ENCODE measurements at regions not wholly inside any gene's neighbourhood (a gene's known extent, or its start where the extent isn't known, plus 50 kb on each side); places are given as distances from the start of the nearest gene placed in this dataset.
"Not testable (repeated sequence)": the region's sequence is repeated elsewhere in the genome, so short reads cannot be mapped to it uniquely, and the experiment has no call there.

DNA sequence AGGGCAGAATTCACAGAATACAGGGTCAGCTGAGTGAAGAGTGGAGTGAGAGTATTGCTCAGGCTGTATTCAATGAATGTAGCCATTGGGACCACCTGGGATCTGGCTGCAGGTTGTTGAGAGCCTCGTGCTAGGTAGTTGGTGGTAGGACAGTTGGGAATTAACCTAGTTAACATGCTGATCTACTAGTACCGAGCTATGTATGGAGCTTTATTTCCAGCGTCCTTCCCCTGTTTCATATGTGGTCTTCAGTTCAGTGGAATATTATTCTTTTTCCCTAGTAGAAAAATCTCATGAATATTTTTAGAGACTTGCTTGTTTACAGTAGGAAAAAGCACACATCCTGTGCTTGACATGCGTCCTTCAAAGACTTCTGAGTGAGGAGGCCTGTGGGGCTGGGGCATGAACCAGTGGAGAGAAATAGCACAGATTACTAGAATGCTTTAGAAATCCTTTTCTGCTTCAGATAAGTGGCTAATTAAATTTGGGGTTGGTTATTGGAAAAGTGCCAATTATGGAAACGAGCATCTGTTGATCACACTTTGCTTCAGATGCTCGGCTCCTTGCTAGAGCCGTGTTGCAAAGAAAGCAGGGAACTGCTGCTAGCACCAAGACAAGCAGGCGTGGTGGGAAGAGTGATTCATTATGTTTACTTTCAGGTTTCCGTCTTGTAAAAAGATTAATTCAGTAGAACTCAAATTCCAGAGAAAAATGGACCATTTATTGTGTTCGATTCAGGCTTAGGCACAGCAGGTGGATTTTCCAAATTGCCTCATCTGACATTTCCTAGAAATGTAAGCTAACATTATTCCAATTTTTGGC lies 53.6 kb downstream of the ARF6 start:
- intact Hi-C loops (cut with DNase I): no loop called here
- peak in 4 of 10 donors; percentile 15 to 91 (median 22) for DNase-seq

DNA sequence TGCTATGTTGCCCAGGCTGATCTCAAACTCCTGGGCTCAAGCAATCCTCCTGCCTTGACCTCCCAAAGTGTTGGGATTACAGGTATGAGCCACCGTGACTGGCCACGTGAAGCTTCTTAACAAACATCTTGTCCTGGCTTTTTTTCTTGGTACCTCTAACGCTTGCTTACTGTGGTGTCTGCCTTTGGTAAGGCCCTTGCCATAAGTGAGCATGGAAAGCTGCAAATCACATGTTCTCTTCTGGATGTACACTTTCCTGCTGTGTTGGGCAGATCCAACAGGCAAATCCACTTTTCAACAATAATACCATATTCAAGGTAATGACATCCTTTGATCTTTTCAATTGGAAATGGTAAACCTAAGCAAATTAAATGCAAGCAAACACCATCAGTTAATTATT lies 54.6 kb downstream of the ARF6 start:
- intact Hi-C loops (cut with DNase I): no loop called here
- no peak for DNase-seq

DNA sequence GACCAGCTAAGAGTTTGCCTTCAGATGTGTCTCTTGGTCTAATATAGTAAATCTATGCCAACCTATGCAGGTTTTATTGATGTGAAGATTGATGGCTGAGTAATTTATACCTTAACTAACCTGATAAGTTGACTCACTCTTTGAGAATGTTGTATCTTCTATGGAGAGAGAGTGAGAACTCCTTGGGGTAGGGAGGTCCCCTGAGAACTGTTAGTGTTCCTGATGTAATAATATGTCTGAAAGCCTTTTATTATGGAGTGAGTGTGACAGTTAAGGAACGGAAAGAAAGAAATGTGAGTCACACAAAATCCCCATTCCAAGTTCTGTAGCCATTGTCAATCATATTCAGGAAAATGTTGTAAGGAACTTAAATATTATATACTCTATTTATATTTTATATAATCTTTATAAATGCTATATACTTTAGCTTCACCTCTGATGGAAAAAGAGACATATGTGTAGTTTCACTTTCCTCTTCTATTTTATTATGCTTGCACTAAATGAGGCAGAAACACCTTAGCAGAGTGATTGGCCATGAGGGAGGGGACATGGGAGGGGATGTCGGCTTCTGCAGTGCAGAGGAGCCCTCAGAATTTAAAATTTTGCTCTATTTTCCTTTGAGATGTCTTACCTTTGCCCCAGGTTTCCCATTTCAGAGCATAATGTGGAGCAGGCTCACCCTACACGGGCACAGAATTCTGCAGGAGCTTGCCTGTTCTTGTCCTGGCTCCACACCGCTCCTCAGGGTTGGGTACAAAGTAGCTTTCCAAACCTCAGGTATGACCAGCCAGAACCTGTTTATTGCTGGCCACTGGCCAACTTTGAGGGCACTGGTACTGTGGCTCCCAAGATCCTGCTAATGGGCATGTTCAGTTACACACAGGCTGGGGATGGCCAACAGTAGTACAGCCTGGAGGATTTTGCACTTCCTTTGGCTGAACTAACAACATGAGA lies 57.7 kb downstream of the ARF6 start:
- no peak for DNase-seq
- intact Hi-C loops (cut with DNase I): no loop called here

DNA sequence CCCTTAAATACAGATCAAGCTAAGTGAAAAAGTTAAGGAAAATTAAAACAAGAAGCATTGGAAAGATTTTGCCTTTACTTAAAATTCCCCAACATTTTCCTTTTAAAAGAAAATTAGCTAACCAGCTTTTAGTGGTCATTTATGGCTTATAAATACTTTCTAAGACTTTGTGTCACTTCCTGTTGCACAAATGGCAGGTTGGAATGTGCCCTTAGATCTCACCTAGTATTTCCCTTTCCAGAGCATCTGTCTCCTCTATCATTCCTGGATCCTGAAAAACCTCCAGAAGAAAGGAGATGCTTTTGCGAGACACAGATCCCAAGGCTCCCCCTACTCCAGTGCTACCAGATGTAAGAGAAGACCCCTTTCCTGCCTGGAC lies 58.3 kb downstream of the ARF6 start:
- no peak for DNase-seq
- intact Hi-C loops (cut with DNase I): no loop called here

DNA sequence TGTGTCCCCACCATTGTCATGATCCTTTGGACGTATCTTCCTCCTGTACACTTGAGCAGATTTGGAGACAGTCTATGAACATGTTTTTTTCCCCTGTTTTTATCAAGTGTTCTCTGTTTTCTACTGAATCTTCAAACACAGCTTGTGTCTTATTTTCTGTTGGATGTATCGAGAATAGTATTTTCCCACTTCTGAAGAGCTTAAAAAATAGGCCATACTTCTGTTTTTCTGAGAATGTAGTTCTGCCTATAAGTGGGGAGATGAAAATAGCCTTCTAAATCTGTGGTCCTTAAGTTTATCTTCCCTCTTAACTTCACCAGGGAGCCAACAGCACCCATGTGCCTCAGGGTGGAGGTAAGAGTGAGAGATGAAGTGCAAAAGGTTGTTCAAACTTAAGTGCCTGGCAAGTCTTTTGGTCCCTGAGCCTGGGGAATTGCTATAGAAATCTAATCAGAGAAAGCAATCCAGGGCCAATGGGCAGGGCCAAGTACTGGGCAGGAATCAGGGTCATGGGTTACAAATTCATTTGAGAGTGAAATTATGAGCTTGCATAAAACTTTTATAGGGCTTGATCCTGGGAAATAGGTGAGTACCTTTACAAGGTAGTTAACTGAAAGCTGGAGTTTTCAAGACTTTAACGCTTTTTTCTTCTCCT lies 58.9 kb downstream of the ARF6 start:
- no peak for DNase-seq
- intact Hi-C loops (cut with DNase I): no loop called here

DNA sequence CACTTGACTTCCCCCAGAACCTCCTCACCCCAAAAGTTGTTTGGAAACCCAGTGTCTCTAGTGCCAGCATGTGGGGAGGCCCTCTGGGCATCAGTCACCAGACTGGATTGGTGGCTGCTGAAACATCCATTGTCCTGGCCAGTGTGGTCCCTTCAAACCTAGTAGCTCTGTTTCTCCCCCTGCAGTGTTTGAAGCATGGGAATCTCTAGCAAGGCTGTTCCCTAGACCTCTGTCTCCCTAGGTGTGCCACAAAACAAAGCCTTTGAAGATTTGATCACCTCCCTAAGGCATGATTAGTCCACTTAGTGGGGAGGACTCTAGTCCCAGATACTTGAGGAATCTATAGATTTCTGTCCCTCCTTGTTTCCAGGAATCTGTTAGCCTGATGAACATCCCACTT lies 60.3 kb downstream of the ARF6 start:
- intact Hi-C loops (cut with DNase I): no loop called here
- DNase-seq: no peak

DNA sequence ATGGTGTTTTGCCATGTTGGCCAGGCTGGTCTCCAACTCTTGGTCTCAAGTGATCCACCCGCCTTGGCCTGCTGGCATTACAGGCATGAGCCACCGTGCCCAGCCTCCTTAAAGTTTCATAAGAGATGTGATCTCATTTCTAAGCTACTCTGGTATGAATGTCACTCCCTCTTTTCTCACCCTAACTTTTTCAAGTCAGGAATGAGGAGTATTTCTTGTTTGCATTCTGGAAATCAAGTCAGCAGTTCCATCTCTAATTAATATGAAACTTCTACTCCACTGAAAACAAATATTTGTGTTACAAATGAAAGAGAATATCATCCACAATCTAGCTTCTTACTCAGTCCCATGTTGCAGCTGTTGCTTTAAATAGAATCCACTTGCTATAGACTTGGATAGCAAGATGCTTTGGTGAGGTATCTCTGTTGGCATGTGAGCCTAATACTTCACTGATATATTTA lies 61.3 kb downstream of the ARF6 start:
- intact Hi-C loops (cut with DNase I): no loop called here
- DNase-seq: no peak

DNA sequence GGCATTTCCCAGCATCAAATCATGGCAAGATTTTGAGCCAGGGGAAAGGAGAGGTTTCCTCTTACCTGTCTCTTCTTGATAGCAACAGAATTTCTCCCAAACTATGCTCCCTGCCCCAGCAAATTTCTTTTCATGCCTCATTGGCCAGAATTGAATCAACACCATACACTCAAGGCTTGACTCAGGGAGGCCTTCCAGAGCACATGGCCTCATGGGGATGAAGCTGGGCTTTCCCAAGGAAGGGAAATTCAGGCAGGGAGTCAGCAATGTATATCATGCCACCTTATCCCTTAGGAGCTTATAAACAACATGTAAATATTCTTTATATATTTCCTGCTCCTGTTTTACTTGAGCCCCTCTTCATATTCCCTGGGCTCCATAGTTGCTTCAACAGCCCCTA lies 62.1 kb downstream of the ARF6 start:
- no peak for DNase-seq
- intact Hi-C loops (cut with DNase I): no loop called here

DNA sequence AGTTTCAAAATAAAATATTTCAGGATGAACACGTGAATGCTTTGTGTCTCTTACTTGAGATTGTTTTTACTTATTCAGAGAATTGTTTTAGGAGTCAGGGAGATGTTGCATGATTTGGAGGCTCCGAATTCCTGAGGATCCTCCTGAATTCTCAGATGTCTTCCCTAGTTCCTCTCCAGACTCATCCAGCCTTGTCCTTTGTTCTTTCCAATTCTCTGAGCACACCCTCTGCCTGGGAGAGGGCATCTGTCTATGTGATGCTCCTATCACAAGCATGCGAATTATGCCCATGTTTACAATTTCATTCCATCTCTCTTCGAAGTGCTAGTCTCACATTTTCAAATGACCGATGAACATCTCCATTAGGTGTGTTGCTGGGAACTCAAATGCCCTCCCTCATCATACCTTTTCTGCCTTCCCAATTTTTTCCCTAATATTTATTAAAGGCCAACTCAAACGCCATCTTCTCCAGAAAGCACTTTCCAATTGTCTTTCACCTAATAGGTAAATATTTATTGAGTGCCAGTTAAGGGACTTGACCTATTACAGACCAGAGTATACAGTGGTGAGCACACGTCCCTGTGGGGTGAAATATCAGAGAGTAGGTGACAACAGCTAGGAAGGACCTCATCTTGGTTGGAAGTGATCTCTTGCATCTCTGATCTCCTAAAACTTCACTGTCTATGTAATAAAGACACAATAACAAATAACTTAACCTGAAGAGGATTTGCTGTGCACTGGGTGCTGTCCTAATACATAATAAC lies 64.4 kb downstream of the ARF6 start:
- intact Hi-C loops (cut with DNase I): no loop called here
- no peak for DNase-seq

DNA sequence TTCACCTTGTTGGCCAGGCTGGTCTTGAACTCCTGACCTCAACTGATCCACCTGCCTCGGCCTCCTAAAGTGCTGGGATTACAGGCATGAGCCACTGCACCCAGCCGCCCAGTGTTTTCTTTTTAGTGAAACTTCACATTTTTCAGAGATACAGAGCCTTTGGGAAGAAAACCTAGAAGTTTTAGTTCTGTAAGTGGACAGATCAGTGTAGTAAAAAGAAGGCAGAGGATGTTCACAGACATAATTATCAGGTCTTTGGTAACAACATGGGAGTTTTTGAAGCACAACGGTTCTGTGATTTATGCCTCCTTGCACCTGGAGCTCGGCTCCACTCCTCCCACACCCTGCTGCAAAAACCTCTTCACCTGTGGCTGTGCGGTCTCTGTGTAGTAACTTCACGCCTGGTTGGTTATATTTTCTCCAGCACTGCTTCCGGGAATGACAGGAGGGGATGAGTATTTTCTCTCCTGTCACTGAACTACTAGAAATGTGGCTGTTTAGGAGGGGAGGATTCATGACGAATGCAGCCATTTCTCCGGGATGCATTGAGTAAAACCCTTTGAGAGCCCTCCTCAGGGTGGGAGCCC lies 67.0 kb downstream of the ARF6 start:
- DNase-seq: no peak
- intact Hi-C loops (cut with DNase I): loop anchor here (10.0 kb wide), 1 partner anchor 125 kb away; no protein-coding TSS in a partner anchor

DNA sequence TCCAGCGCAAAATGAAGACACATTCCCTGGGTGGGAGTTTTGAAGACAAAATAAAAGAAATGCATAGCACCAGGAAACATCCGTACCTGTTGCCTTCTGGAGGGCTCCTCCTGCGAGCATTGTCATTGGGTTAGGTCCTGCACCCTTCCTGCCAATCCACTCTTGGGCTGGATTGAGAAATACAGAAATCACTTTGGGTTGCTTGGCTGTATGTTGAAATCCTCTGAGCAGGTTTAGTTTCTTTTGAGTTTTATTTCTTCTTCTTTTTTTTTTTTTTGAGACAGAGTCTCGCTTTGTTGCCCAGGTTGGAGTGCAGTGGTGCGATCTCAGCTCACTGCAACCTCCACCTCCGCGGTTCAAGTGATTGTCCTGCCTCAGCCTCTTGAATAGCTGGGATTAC lies 67.6 kb downstream of the ARF6 start:
- DNase-seq: no peak
- intact Hi-C loops (cut with DNase I): loop anchor here (10.0 kb wide), 1 partner anchor 124 kb away; no protein-coding TSS in a partner anchor

DNA sequence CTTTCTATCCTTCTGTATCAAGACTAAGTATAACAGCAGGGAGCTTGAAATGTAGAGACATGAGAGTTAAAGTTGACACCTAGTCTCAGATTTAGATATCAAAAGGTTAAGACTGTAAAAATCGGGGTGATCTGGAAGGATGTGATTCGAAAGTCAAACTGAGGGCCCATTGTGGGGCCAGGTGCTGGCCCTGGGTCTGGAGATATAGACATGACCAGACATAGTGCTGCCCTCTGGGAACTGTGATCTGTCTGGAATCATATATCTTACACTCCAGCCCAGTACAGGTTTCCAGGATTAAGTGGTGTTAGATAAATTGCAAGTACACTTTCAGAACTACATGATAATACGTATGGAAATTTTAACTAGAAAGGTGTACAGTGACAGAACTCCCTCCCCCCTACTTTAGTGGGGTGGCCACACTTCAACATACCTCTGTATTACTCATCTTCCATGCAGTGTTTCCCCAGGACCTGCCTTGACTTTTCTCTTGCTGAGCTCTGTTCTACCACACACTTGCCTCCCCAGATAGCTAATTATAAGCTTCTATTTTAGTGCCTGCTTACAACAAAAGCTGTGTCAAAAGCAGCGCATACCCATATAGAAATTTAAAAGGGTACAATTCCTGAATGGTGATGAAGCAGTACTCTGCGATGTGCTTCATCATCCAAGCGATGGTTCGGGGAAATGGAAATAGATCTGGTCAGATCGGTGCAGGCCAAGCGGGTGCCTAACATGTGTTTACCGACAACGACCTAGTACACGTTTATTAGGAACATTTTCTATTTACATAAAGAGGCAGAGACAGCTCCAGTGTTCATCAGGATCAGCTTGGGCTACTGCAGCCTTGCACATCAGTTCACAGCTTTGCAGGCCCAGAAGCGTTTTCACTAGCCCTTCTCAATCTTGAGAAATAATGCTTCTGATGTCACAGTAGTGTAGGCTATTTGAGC lies 68.7 kb downstream of the ARF6 start:
- DNase-seq: no peak
- intact Hi-C loops (cut with DNase I): loop anchor here (10.0 kb wide), 1 partner anchor 123 kb away; no protein-coding TSS in a partner anchor

DNA sequence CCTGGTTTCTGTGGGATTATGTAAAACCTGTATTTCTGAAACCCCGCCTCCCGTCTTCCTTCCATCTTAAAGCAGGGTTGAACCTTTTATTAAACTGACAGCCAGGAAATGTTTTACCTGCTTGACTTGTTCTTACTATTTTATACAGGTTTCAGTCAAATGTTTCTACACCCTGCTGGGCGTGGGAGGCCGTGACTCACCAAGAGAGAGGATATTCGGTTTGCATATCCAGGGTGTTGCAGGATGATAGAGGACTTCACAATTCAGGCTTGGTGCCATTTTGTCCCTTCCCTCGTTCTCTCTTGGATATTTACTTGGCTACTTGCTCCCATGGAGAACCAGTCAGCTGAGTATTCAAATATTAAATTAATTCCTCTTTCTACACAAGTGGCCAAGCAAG lies 69.7 kb downstream of the ARF6 start:
- DNase-seq: peak in 8 of 10 donors; percentile 14 to 90 (median 44)
- intact Hi-C loops (cut with DNase I): loop anchor here (10.0 kb wide), 1 partner anchor 122 kb away; no protein-coding TSS in a partner anchor

DNA sequence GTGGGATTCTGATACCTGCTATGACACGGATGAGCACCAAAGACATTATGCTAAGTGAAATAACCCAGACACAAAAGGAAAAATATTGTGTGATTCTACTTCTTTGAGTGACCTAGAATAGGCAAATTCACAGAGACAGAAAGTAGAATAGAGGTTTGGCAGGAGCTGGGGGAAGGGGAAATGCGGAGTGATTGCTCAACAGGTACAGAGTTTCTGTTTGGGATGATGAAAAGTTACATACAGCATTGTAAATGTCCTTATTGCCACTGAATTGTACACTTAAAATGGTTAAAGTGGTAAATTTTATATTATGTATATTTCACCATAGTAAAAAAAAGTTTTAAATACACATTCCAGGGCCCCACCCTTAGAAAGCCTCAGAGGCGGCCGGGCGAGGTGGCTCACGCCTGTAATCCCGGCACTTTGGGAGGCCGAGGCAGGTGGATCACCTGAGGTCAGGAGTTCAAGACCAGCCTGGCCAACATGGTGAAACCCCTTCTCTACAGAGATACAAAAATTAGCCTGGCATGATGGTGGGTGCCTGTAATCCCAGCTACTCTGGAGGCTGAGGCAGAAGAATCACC lies 72.3 kb downstream of the ARF6 start:
- intact Hi-C loops (cut with DNase I): loop anchor here (10.0 kb wide), 1 partner anchor 120 kb away; no protein-coding TSS in a partner anchor
- not testable (repeated sequence) for DNase-seq

DNA sequence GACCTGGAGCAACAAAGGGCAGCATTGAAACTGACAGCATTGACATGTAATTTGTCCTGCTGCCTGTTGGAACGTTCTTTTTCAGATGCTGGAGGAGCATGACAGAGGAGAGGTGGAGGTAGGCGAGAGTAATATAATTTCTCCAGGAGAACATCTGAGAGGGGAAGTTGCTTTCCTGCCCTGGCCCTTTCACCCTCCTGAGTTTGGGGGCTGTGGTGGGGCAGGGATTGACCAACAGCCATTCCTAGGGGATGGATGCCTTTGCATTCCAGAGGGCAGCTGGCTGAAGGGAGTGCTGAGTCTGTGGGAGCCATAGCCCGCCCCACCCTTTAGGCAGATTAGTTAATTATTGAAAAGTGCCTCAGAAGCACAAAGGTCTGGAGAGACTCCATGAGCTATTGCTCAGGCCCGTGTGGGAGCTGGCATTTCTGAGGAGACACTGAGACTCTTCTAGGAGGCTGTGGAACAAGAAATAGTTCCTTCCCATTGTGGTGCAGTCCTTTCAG lies 73.5 kb downstream of the ARF6 start:
- no peak for DNase-seq
- intact Hi-C loops (cut with DNase I): loop anchor here (10.0 kb wide), 1 partner anchor 118 kb away; no protein-coding TSS in a partner anchor

DNA sequence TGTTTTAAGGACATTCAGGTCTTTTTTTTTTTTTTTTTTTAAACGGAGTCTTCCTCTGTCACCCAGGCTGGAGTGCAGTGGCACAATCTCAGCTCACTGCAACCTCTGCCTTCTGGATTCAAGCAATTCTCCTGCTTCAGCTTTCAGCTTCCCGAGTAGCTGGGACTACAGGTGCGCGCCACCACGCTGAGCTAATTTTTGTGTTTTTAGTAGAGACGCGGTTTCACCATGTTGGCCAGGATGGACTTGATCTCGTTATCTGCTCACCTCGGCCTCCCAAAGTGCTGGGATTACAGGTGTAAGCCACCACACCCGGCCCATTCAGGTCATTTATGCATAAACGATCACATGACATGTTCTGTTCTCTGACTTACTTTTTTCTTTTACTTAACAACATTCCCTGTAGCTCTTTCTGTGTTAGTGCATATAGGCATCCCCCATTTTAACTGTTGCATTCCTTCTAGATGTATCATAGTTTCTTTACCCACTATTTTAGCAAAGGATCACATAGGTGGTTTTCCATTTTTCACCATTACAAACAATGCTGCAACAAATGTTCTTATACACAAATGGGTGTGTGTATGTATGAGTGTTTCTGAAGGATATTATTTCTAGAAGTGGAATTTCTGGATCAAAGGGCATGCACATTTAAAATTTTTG lies 74.2 kb downstream of the ARF6 start:
- intact Hi-C loops (cut with DNase I): loop anchor here (10.0 kb wide), 1 partner anchor 118 kb away; no protein-coding TSS in a partner anchor

DNA sequence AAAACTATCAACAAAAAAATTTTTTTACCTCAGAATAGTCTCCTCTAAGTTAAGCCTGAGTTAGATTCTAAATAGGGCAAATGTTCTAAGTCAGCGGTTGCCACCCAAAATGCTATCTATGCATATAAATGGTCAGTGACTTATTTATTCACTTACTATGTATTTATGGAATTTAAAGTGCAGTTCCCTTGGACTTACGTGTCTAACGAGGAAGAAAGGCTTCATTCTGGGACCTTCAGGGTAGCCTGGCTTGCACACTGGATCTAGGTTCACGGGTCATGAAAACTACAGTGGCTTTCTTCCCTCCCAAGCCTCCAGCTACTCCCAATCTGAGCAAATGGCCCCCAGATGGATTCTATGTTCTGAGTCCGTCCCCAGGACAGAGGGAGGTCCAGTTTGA lies 77.1 kb downstream of the ARF6 start:
- no peak for DNase-seq
- intact Hi-C loops (cut with DNase I): loop anchor here (10.0 kb wide), 1 partner anchor 115 kb away; no protein-coding TSS in a partner anchor

More for the DNA sequence above, 74.2 kb downstream of the ARF6 start:
- no peak for DNase-seq
